SH-SY5Y (cell line): ENCODE measurements at regions not wholly inside any gene's neighbourhood (a gene's known extent, or its start where the extent isn't known, plus 50 kb on each side); places are given as distances from the start of the nearest gene placed in this dataset.

Experiments
- GATA2 ChIP-seq: IDR thresholded peaks from 2 replicates; pipeline ENCODE4 v1.6.1; 2011; ENCODE audit warnings: mild to moderate bottlenecking, low read depth, low read length
- GATA3 ChIP-seq: IDR thresholded peaks from 2 replicates; pipeline ENCODE4 v1.6.1; 2011; ENCODE audit warnings: low read depth, mild to moderate bottlenecking, low read length, moderate library complexity

DNA sequence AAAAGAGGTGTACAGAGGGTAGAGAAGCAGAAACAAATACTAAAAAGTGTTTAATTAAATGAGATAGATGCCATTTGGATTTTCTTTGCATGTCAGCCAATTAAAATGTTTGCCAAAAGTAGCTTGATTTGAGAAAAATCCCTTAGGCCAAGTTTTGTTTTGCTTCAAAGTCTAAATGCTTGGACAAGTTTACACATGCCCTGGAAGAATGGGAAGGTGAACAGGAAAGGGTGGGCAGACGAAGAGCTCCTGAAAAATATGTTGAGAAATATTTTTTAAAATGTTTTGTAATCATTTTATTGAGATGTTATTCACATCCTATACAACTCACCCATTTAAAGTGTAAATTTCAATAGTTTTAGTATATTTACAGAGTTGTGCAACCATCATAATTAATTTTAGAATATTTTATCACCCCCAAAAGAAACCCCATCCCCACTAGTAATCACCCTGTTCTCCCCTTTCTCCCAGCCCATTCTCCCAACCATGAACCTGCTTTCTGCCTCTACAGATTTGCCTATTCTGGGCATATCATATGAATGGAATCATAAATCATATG lies 98.5 kb upstream of the ANK3 start:
- no peak for TF ChIP-seq GATA2
- no peak for TF ChIP-seq GATA3
